ENCODE measurements at regions not wholly inside any gene's neighbourhood (a gene's known extent, or its start where the extent isn't known, plus 50 kb on each side); places are given as distances from the start of the nearest gene placed in this dataset.
"Not testable (repeated sequence)": the region's sequence is repeated elsewhere in the genome, so short reads cannot be mapped to it uniquely, and the experiment has no call there.

- in situ Hi-C loops (cut with MboI; ENCODE audit: low sequenced_read_pairs in 4 of 4); H3K27me3 ChIP-seq; ATAC-seq; H3K4me3 ChIP-seq; H3K4me1 ChIP-seq; H3K36me3 ChIP-seq; H3K27ac ChIP-seq; H3K9me3 ChIP-seq; intact Hi-C loops (cut with DNase I; ENCODE audit: low total_unique reads); DNase-seq: not testable (repeated sequence)
Measured at GRCh38 chr10:47593129-47593528, 69.7 kb upstream of the AGAP9 start.

DNA sequence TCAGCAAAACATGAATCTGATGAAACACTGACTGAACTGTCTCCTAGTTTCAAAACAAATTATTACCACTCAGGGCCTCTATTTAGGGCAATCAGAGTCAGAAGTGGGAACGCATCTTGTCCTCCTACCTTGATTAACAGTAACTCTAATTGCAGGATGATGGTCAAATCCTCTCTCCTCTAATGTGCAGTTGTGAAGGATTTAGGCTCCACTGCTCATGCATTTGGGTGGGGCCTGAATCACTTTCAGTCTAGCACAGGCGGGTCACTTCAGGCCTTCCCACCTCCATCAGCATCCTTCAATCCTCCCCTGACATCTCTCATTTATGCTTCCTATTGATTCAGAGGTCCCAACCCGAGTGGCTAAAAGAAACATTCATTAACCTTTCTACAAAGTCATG lies 67.5 kb upstream of the AGAP9 start:
- DNase-seq; H3K27ac ChIP-seq; H3K4me1 ChIP-seq; H3K36me3 ChIP-seq; in situ Hi-C loops (cut with MboI; ENCODE audit: low sequenced_read_pairs in 4 of 4); H3K4me3 ChIP-seq; intact Hi-C loops (cut with DNase I; ENCODE audit: low total_unique reads); H3K9me3 ChIP-seq; H3K27me3 ChIP-seq; ATAC-seq: not testable (repeated sequence)

- H3K4me1 ChIP-seq; H3K27me3 ChIP-seq; H3K27ac ChIP-seq; ATAC-seq; intact Hi-C loops (cut with DNase I; ENCODE audit: low total_unique reads); DNase-seq; in situ Hi-C loops (cut with MboI; ENCODE audit: low sequenced_read_pairs in 4 of 4); H3K36me3 ChIP-seq; H3K4me3 ChIP-seq; H3K9me3 ChIP-seq: not testable (repeated sequence)
Measured at GRCh38 chr10:47590534-47590933, 67.1 kb upstream of the AGAP9 start.

- H3K4me1 ChIP-seq; H3K27me3 ChIP-seq; H3K4me3 ChIP-seq; H3K36me3 ChIP-seq; ATAC-seq; intact Hi-C loops (cut with DNase I; ENCODE audit: low total_unique reads); in situ Hi-C loops (cut with MboI; ENCODE audit: low sequenced_read_pairs in 4 of 4); H3K9me3 ChIP-seq; DNase-seq; H3K27ac ChIP-seq: not testable (repeated sequence)
Measured at GRCh38 chr10:47582051-47582450, 58.6 kb upstream of the AGAP9 start.

GRCh38 chr10:47580063-47580462 lies 56.6 kb upstream of the AGAP9 start:
- ATAC-seq; H3K9me3 ChIP-seq; H3K27ac ChIP-seq; H3K27me3 ChIP-seq; H3K4me3 ChIP-seq; H3K4me1 ChIP-seq; in situ Hi-C loops (cut with MboI; ENCODE audit: low sequenced_read_pairs in 4 of 4); intact Hi-C loops (cut with DNase I; ENCODE audit: low total_unique reads); H3K36me3 ChIP-seq; DNase-seq: not testable (repeated sequence)

GRCh38 chr10:47578547-47578946 lies 55.1 kb upstream of the AGAP9 start:
- H3K9me3 ChIP-seq; H3K4me3 ChIP-seq; H3K36me3 ChIP-seq; H3K27ac ChIP-seq; intact Hi-C loops (cut with DNase I; ENCODE audit: low total_unique reads); ATAC-seq; H3K27me3 ChIP-seq; in situ Hi-C loops (cut with MboI; ENCODE audit: low sequenced_read_pairs in 4 of 4); DNase-seq; H3K4me1 ChIP-seq: not testable (repeated sequence)
